Mammary epithelial cell (primary cell): ENCODE measurements at regions not wholly inside any gene's neighbourhood (a gene's known extent, or its start where the extent isn't known, plus 50 kb on each side); places are given as distances from the start of the nearest gene placed in this dataset.

Source experiments
- EZH2 ChIP-seq: IDR thresholded peaks from 2 replicates; pipeline ENCODE4 v1.6.1; 2012; ENCODE audit warnings: low read length, inconsistent platforms, borderline replicate concordance
- TF ChIP-seq, protein P1 (sequence below), 2 donors: IDR thresholded peaks in 1 of 2; conservative IDR thresholded peaks in 1 of 2; 2 replicates each; pipeline ENCODE4 v1.5.1; 2011 to 2012; ENCODE audit warnings: inconsistent platforms in 2 of 2, low read length in 2 of 2, mild to moderate bottlenecking in 2 of 2, control low read depth in 1 of 2, low read depth in 1 of 2; ENCODE audit not compliant: insufficient read depth in 1 of 2; ENCODE audit errors: extremely low read depth in 1 of 2

DNA sequence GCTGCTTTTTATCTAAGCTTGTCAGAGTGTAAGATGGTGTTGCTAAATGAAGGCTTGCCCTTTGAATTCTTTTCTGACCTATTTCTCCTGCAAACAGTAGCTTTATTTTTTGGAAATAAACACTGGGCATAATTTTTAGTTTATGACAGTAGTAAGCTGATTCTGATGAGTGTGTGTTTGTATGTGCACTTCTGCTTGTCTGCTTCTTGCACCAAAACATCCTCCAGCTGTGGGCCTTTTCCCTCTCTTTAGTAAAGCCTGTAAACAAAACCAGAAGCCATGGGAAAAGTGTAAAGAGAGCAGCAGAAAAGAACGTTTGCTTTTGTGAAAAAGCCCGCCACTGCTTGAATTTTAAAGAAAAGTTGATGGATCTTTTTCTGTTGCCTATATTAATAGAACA lies 136.4 kb upstream of the IL12A start:
- TF ChIP-seq, protein P1, sequence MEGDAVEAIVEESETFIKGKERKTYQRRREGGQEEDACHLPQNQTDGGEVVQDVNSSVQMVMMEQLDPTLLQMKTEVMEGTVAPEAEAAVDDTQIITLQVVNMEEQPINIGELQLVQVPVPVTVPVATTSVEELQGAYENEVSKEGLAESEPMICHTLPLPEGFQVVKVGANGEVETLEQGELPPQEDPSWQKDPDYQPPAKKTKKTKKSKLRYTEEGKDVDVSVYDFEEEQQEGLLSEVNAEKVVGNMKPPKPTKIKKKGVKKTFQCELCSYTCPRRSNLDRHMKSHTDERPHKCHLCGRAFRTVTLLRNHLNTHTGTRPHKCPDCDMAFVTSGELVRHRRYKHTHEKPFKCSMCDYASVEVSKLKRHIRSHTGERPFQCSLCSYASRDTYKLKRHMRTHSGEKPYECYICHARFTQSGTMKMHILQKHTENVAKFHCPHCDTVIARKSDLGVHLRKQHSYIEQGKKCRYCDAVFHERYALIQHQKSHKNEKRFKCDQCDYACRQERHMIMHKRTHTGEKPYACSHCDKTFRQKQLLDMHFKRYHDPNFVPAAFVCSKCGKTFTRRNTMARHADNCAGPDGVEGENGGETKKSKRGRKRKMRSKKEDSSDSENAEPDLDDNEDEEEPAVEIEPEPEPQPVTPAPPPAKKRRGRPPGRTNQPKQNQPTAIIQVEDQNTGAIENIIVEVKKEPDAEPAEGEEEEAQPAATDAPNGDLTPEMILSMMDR (conservative IDR thresholded peaks at IDR 0.05 in 1 of 2, IDR thresholded peaks at IDR 0.05 in 1 of 2; ENCODE audit: extremely low read depth in 1 of 2, insufficient read depth in 1 of 2, low read depth in 1 of 2, low read length in 2 of 2) = no peak
- no peak for TF ChIP-seq EZH2
